Esophagus muscularis mucosa (tissue), 3 donors: ENCODE measurements at regions not wholly inside any gene's neighbourhood (a gene's known extent, or its start where the extent isn't known, plus 50 kb on each side); places are given as distances from the start of the nearest gene placed in this dataset.

Source experiments
- CTCF ChIP-seq, 3 experiments: fragments of 200-600 bp in 2 of 3; fragments of 450-650 bp in 1 of 3; sonication (generic) in 2 of 3; IDR thresholded peaks; one replicate each; pipeline ENCODE4 v1.5.1; 2017 to 2019; ENCODE audit warnings: antibody characterized with exemption in 3 of 3, mild to moderate bottlenecking in 2 of 3, moderate library complexity in 1 of 3
- POLR2A ChIP-seq: fragments of 450-650 bp; IDR thresholded peaks from one replicate; pipeline ENCODE4 v1.6.1; 2017; ENCODE audit warnings: antibody characterized with exemption, moderate library complexity, mild to moderate bottlenecking, low read depth
- POLR2AphosphoS5 ChIP-seq, 2 donors: sonication (generic); formaldehyde crosslinking; IDR thresholded peaks; one replicate each; pipeline ENCODE4 v1.6.1; 2017; ENCODE audit warnings: antibody characterized with exemption in 2 of 2

- TF ChIP-seq CTCF (IDR thresholded peaks at IDR 0.05) (no peak), POLR2A (no peak), POLR2AphosphoS5 (IDR thresholded peaks at IDR 0.05) (no peak)
Observed at GRCh38 chr6:25058941-25059340, 123.2 kb upstream of the RIPOR2 start.
